ENCODE measurements at regions not wholly inside any gene's neighbourhood (a gene's known extent, or its start where the extent isn't known, plus 50 kb on each side); places are given as distances from the start of the nearest gene placed in this dataset.

DNA sequence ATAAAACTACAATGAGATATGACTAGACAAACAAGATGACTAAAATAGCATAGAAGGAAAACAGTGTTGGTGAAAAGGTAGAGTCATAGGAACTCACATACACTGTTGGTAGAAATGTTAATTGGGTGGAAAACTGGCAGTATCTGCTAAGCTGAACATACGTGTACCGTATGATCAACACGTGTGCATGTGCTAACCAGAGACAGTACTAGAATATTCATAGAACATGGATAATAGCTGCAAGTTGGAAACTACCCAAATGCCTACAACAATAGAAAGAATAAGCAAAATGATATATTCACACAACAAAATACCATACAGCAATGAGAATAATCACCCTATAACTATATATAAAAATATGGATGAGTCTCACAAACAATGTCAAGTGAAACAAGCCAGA is 184.0 kb downstream of the IBTK start:
- no peak overlapping the region for H3K4me3 Mint-ChIP-seq
- TF ChIP-seq CTCF (IDR thresholded peaks at IDR 0.05; ENCODE audit: unreplicated experiment in 3 of 3): no peak
- no peaks in the 10 kb centered on the region for H3K4me1 Mint-ChIP-seq
- no peak overlapping the region for H3K27ac Mint-ChIP-seq
- no peaks in the 10 kb centered on the region for H3K27me3 Mint-ChIP-seq (ENCODE audit: low read depth)
- no peaks in the 10 kb centered on the region for H3K9me3 Mint-ChIP-seq
- H3K36me3 Mint-ChIP-seq (ENCODE audit: low read depth): no peaks in the 10 kb centered on the region

- TF ChIP-seq CTCF (IDR thresholded peaks at IDR 0.05; ENCODE audit: unreplicated experiment in 3 of 3): no peak
- Mint-ChIP-seq H3K9me3 (no peaks in the 10 kb centered on the region), H3K4me3 (no peak overlapping the region), H3K27ac (no peak overlapping the region), H3K27me3 (ENCODE audit: low read depth) (no peaks in the 10 kb centered on the region), H3K4me1 (peaks cover 12% of the 10 kb centered on the region), H3K36me3 (ENCODE audit: low read depth) (no peaks in the 10 kb centered on the region)
Observed at GRCh38 chr6:82062219-82062618, 185.3 kb downstream of the IBTK start.

DNA sequence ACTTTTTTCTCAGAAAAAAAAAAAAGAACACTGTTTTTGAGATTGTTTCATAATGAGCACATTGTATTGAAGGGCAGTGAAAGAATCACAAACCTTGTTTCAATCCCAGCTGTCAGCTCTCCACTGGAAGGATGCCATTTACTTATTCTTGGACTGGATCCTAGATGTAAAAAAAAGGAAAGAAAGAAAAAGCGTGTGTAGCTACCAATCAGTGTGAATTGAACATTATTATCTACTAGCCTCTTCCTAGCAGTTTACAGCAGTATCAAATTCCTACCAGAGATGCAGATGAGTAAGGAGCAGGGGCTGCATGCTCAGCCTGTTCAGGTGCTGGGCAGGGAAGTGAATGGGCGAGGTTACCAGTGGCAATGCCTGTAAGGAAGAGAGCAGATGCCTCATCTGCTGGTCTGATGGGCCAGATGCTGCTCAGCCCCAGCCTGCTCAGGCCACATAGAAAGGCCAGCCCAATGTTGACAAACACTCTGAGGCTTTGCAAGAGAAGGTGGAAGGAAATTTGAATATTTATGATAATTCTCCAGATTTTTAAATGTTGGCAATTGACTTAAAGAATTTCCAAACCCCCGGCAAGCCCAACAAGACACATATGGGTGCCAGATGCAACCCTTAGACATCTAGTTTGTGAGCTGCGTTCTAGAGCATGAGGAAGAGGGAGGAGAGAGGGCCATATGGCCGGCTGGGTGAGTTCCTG is 189.5 kb downstream of the IBTK start:
- Mint-ChIP-seq H3K36me3 (ENCODE audit: low read depth) (no peaks in the 10 kb centered on the region), H3K27ac (peak overlapping the region in 2 of 3 experiments; percentile 12 to 28), H3K4me3 (no peak overlapping the region), H3K4me1 (peaks cover 17% of the 10 kb centered on the region), H3K27me3 (ENCODE audit: low read depth) (no peaks in the 10 kb centered on the region), H3K9me3 (no peaks in the 10 kb centered on the region)
- TF ChIP-seq CTCF (IDR thresholded peaks at IDR 0.05; ENCODE audit: unreplicated experiment in 3 of 3): no peak

DNA sequence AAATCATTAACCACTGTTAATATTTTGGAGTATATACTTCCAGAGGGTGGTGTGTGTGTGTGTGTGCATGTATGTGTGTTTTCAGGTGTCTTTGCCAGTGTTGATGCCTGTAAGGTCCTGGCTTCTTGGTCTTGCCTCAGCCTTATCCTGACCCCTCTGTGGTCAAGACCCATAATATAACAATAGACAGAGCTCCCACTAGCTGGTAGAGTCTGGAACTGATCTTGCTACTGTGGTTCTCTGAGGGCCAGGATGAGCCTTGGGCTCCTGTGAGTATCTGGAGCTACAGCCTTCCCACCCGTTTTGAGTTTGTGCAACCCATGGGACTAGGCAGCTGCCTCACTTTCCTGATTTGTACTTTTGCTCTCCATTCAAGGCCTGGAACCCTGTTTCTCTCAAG is 191.0 kb downstream of the IBTK start:
- H3K36me3 Mint-ChIP-seq (ENCODE audit: low read depth): no peaks in the 10 kb centered on the region
- no peaks in the 10 kb centered on the region for H3K27me3 Mint-ChIP-seq (ENCODE audit: low read depth)
- H3K9me3 Mint-ChIP-seq: no peaks in the 10 kb centered on the region
- H3K4me1 Mint-ChIP-seq: peaks cover 17% of the 10 kb centered on the region
- H3K4me3 Mint-ChIP-seq: no peak overlapping the region
- TF ChIP-seq CTCF (IDR thresholded peaks at IDR 0.05; ENCODE audit: unreplicated experiment in 3 of 3): no peak
- H3K27ac Mint-ChIP-seq: no peak overlapping the region

DNA sequence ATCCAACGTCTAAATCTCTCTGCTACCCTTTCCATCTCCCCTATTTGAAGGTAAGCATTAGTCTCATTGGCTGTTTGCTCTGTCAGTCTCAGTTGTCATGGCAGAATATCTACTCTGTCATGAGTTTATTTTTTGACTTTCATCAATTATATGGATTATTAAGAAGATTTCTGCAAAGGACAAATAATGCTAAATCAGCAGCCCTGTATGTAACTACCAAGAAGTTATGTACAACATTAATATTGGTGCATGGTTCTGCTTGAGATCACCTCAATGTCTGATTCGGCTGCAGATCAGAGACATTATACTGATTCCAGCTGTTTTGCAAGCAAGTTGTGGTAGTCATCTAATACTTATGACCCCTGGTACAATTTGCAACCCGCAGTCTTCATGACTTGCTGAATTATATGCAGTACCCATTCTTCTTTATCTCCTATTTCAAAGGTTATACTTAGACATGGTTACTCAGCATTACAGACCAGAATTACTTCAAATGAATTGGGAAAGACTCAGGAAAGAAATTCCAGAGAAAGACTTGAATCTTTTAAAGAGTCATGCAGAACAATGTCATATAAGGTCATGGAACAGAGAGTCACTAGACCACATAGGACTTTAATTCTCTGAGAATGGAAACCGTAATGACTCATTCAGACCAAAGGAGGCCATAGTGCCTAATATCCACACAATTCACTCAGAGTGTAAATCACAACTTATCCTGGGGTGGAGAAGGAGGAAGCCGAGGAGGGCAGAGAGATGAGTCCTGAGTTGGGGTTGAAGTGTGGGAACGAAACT is 201.4 kb downstream of the IBTK start:
- TF ChIP-seq CTCF (IDR thresholded peaks at IDR 0.05; ENCODE audit: unreplicated experiment in 3 of 3): no peak
- no peaks in the 10 kb centered on the region for H3K4me1 Mint-ChIP-seq
- H3K9me3 Mint-ChIP-seq: no peaks in the 10 kb centered on the region
- H3K27me3 Mint-ChIP-seq (ENCODE audit: low read depth): no peaks in the 10 kb centered on the region
- H3K36me3 Mint-ChIP-seq (ENCODE audit: low read depth): no peaks in the 10 kb centered on the region
- no peak overlapping the region for H3K4me3 Mint-ChIP-seq
- H3K27ac Mint-ChIP-seq: peak overlapping the region in 1 of 3 experiments; percentile 12
